ENCODE measurements at regions not wholly inside any gene's neighbourhood (a gene's known extent, or its start where the extent isn't known, plus 50 kb on each side); places are given as distances from the start of the nearest gene placed in this dataset.
"Not testable (repeated sequence)": the region's sequence is repeated elsewhere in the genome, so short reads cannot be mapped to it uniquely, and the experiment has no call there.

GRCh38 chr14:30005114-30005808, 77.6 kb upstream of the PRKD1 start:
- peak; percentile 88 for TF ChIP-seq CTCF (conservative IDR thresholded peaks at IDR 0.05; ENCODE audit: low read length)
- H3K4me3 ChIP-seq (ENCODE audit: low read length): no peak overlapping the region
- DNase-seq (ENCODE audit: low read depth): peak; percentile 78

- no peak overlapping the region for H3K4me3 ChIP-seq (ENCODE audit: low read length)
- TF ChIP-seq CTCF (conservative IDR thresholded peaks at IDR 0.05; ENCODE audit: low read length): no peak
- no peak for DNase-seq (ENCODE audit: low read depth)
Observed at GRCh38 chr14:30006695-30007094, 79.0 kb upstream of the PRKD1 start.

GRCh38 chr14:30015489-30015888, 87.8 kb upstream of the PRKD1 start:
- DNase-seq (ENCODE audit: low read depth): no peak
- H3K4me3 ChIP-seq (ENCODE audit: low read length): no peak overlapping the region
- TF ChIP-seq CTCF (conservative IDR thresholded peaks at IDR 0.05; ENCODE audit: low read length): no peak

- DNase-seq (ENCODE audit: low read depth): no peak
- H3K4me3 ChIP-seq (ENCODE audit: low read length): no peak overlapping the region
- TF ChIP-seq CTCF (conservative IDR thresholded peaks at IDR 0.05; ENCODE audit: low read length): no peak
Observed at GRCh38 chr14:30016002-30016401, 88.4 kb upstream of the PRKD1 start.

GRCh38 chr14:30017370-30017993, 89.8 kb upstream of the PRKD1 start:
- H3K4me3 ChIP-seq (ENCODE audit: low read length): no peak overlapping the region
- no peak for DNase-seq (ENCODE audit: low read depth)
- no peak for TF ChIP-seq CTCF (conservative IDR thresholded peaks at IDR 0.05; ENCODE audit: low read length)

GRCh38 chr14:30020271-30020670, 92.6 kb upstream of the PRKD1 start:
- TF ChIP-seq CTCF (conservative IDR thresholded peaks at IDR 0.05; ENCODE audit: low read length): no peak
- no peak overlapping the region for H3K4me3 ChIP-seq (ENCODE audit: low read length)
- no peak for DNase-seq (ENCODE audit: low read depth)

- TF ChIP-seq CTCF (conservative IDR thresholded peaks at IDR 0.05; ENCODE audit: low read length): no peak
- no peak for DNase-seq (ENCODE audit: low read depth)
- H3K4me3 ChIP-seq (ENCODE audit: low read length): no peak overlapping the region
Observed at GRCh38 chr14:30020687-30021086, 93.0 kb upstream of the PRKD1 start.

GRCh38 chr14:30023350-30023749, 95.7 kb upstream of the PRKD1 start:
- DNase-seq (ENCODE audit: low read depth); H3K4me3 ChIP-seq (ENCODE audit: low read length): not testable (repeated sequence)
